ENCODE measurements at regions not wholly inside any gene's neighbourhood (a gene's known extent, or its start where the extent isn't known, plus 50 kb on each side); places are given as distances from the start of the nearest gene placed in this dataset.

GRCh38 chr3:81886081-81886480 lies 124.6 kb upstream of the GBE1 start:
- H3K4me3 ChIP-seq = no peak overlapping the region
- no peaks in the 10 kb centered on the region for H4K20me1 ChIP-seq (replicated peaks; ENCODE audit: insufficient read depth)
- H3K79me2 ChIP-seq (replicated peaks; ENCODE audit: insufficient read depth) = no peaks in the 10 kb centered on the region
- Mint-ChIP-seq H3K4me1 (peaks cover 3% of the 10 kb centered on the region; the same call in 1 of the 3 replicates), H3K27me3 (ENCODE audit: insufficient read depth, low read depth, poor library complexity) (no peaks in the 10 kb centered on the region), H3K27ac (no peak overlapping the region), H3K9me3 (peaks cover 5% of the 10 kb centered on the region), H3K4me3 (no peak overlapping the region), H3K36me3 (ENCODE audit: low read depth) (peaks cover under 1% of the 10 kb centered on the region; the same call in 1 of the 3 replicates)
- TF ChIP-seq STAT1 (IDR thresholded peaks at IDR 0.05; ENCODE audit: unreplicated experiment) (no peak), POLR2AphosphoS5 (IDR thresholded peaks at IDR 0.05; ENCODE audit: low read depth) (no peak), CTCF (conservative IDR thresholded peaks at IDR 0.05; ENCODE audit: low read depth in 2 of 2) (no peak), CREB1 (CRISPR knock-in tag; IDR thresholded peaks at IDR 0.05; ENCODE audit: low read depth) (no peak), JUNB (IDR thresholded peaks at IDR 0.05; ENCODE audit: unreplicated experiment) (no peak), ZNF114 (CRISPR knock-in tag; IDR thresholded peaks at IDR 0.05) (no peak)
- H3K4me2 ChIP-seq = no peak overlapping the region
- DNase-seq (ENCODE audit: low spot score) (no peak), ATAC-seq (no peak)
- no peak overlapping the region for H2AFZ ChIP-seq
- H3K36me3 ChIP-seq (ENCODE audit: insufficient read depth) = no peaks in the 10 kb centered on the region
- H3K9me2 ChIP-seq (ENCODE audit: insufficient read depth) = no peaks in the 10 kb centered on the region; the same call in 1 of the 2 replicates
- H3K27me3 ChIP-seq (ENCODE audit: insufficient read depth) = no peaks in the 10 kb centered on the region
- H3K4me1 ChIP-seq (ENCODE audit: insufficient read depth) = no peaks in the 10 kb centered on the region
- H3F3A ChIP-seq (replicated peaks; ENCODE audit: low read depth) = no peaks in the 10 kb centered on the region
- no peak overlapping the region for H3K27ac ChIP-seq (ENCODE audit: low read depth)

GRCh38 chr3:81884791-81885190 lies 123.3 kb upstream of the GBE1 start:
- Mint-ChIP-seq H3K4me1 (no peaks in the 10 kb centered on the region), H3K9me3 (peaks cover 15% of the 10 kb centered on the region), H3K27ac (no peak overlapping the region), H3K4me3 (no peak overlapping the region), H3K36me3 (ENCODE audit: low read depth) (peaks cover 5% of the 10 kb centered on the region; the same call in 2 of the 3 replicates), H3K27me3 (ENCODE audit: insufficient read depth, low read depth, poor library complexity) (no peaks in the 10 kb centered on the region)
- Histone ChIP-seq H3K4me3 (no peak overlapping the region), H3K4me2 (no peak overlapping the region), H3K27ac (ENCODE audit: low read depth) (no peak overlapping the region), H3K79me2 (replicated peaks; ENCODE audit: insufficient read depth) (no peaks in the 10 kb centered on the region), H3K36me3 (ENCODE audit: insufficient read depth) (no peaks in the 10 kb centered on the region), H3K9me2 (ENCODE audit: insufficient read depth) (no peaks in the 10 kb centered on the region; the same call in 1 of the 2 replicates), H3K4me1 (ENCODE audit: insufficient read depth) (no peaks in the 10 kb centered on the region), H3K27me3 (ENCODE audit: insufficient read depth) (no peaks in the 10 kb centered on the region), H4K20me1 (replicated peaks; ENCODE audit: insufficient read depth) (no peaks in the 10 kb centered on the region), H2AFZ (no peak overlapping the region), H3F3A (replicated peaks; ENCODE audit: low read depth) (no peaks in the 10 kb centered on the region)
- no peak for TF ChIP-seq REST (IDR thresholded peaks at IDR 0.05; ENCODE audit: unreplicated experiment)
- DNase-seq (ENCODE audit: low spot score) (no peak), ATAC-seq (no peak)
